OCI-LY3 (cell line): ENCODE measurements at regions not wholly inside any gene's neighbourhood (a gene's known extent, or its start where the extent isn't known, plus 50 kb on each side); places are given as distances from the start of the nearest gene placed in this dataset.

Experiments used
- H2AFZ ChIP-seq: fragments of 200-600, 300-600 bp; shearing (Covaris generic); 2 replicates; pipeline ENCODE4 v1.6.0; 2014; ENCODE audit warnings: antibody characterized with exemption, low read depth, low read length
- H3K27ac ChIP-seq: fragments of 200-600, 300-600 bp; sonication (generic); 2 replicates; pipeline ENCODE4 v1.5.1; 2014; ENCODE audit warnings: mild to moderate bottlenecking, low read length, moderate library complexity, mixed read lengths
- H3K27me3 ChIP-seq: fragments of 200-600, 300-600 bp; sonication (generic); 2 replicates; pipeline ENCODE4 v1.6.1; 2014; ENCODE audit warnings: low read depth, low read length, mixed read lengths
- H3K36me3 ChIP-seq: fragments of 200-600, 300-600 bp; sonication (generic); replicated peaks from 2 replicates; pipeline ENCODE3; 2014; ENCODE audit warnings: low read depth, low read length, mixed read lengths
- H3K4me1 ChIP-seq: fragments of 300-600, 200-600 bp; sonication (generic); 2 replicates; pipeline ENCODE4 v1.6.1; 2014; ENCODE audit warnings: low read length, mixed read lengths
- H3K4me2 ChIP-seq: fragments of 200-600, 300-600 bp; sonication (generic); 2 replicates; pipeline ENCODE4 v1.6.1; 2014; ENCODE audit warnings: low read length, mixed read lengths
- H3K4me3 ChIP-seq: fragments of 300-600, 200-600 bp; sonication (generic); 2 replicates; pipeline ENCODE4 v1.5.1; 2014; ENCODE audit warnings: antibody characterized with exemption, mild to moderate bottlenecking, low read length, moderate library complexity
- H3K79me2 ChIP-seq: fragments of 300-600, 200-600 bp; shearing (Covaris generic); 2 replicates; pipeline ENCODE4 v1.6.1; 2014; ENCODE audit warnings: mild to moderate bottlenecking, low read length, mixed read lengths
- H3K9ac ChIP-seq: fragments of 300-600, 200-600 bp; shearing (Covaris generic); 2 replicates; pipeline ENCODE4 v1.6.0; 2014; ENCODE audit warnings: mild to moderate bottlenecking, low read length, moderate library complexity
- H3K9me3 ChIP-seq: fragments of 200-600, 300-600 bp; shearing (Covaris generic); 2 replicates; pipeline ENCODE4 v1.6.1; 2014; ENCODE audit warnings: low read length, mixed read lengths; ENCODE audit not compliant: insufficient read depth
- H4K20me1 ChIP-seq: fragments of 200-600, 300-600 bp; sonication (generic); 2 replicates; pipeline ENCODE4 v1.6.1; 2016; ENCODE audit warnings: low read length, mixed read lengths; ENCODE audit not compliant: insufficient read depth
- CTCF ChIP-seq: fragments of 200-600, 300-600 bp; sonication (generic); IDR thresholded peaks from 2 replicates; pipeline ENCODE4 v1.5.1; 2014; ENCODE audit warnings: antibody characterized with exemption, low read length, low read depth
- EZH2phosphoT487 ChIP-seq: fragments of 200-600 bp; shearing (Covaris generic); IDR thresholded peaks from 2 replicates; pipeline ENCODE4 v1.6.1; 2018; ENCODE audit warnings: antibody characterized with exemption, mixed run types, low read depth

DNA sequence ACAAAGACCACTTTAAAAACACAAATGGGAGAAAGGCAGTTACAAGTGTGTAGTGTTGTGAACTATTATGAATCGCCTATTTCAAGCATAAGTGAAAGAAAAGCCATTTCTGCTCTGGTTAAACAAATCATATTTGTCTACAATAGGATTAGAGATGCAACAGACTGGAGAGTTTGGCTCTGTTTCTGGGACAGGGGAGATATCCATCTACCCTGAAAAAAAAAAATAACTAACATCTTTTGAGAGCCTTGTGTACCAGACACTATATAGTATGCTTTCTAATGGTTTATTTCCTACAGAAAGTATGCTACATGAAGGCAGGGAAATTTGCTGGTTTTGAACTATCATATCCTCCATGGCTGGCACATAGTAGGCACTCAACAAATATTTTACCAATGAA, 106.7 kb upstream of the FHIT start:
- Histone ChIP-seq H3K79me2 (no peaks in the 10 kb centered on the region), H3K4me1 (peaks cover 56% of the 10 kb centered on the region), H3K36me3 (no peaks in the 10 kb centered on the region), H3K9ac (peak overlapping the region; percentile 3; the same call in 1 of the 2 replicates), H3K9me3 (no peaks in the 10 kb centered on the region), H3K27ac (peak overlapping the region; percentile 70), H2AFZ (no peak overlapping the region), H3K4me2 (peak overlapping the region; percentile 68), H3K4me3 (peak overlapping the region; percentile 8), H3K27me3 (peaks cover 25% of the 10 kb centered on the region), H4K20me1 (no peaks in the 10 kb centered on the region)
- TF ChIP-seq EZH2phosphoT487 = no peak

- Histone ChIP-seq H3K4me1 (peaks cover 56% of the 10 kb centered on the region), H3K9me3 (no peaks in the 10 kb centered on the region), H3K27me3 (peaks cover 23% of the 10 kb centered on the region), H3K27ac (peak overlapping the region; percentile 70), H4K20me1 (no peaks in the 10 kb centered on the region), H3K36me3 (peaks cover under 1% of the 10 kb centered on the region), H2AFZ (no peak overlapping the region), H3K79me2 (no peaks in the 10 kb centered on the region), H3K4me2 (peak overlapping the region; percentile 68), H3K4me3 (peak overlapping the region; percentile 46), H3K9ac (peak overlapping the region; percentile 36; the same call in 1 of the 2 replicates)
- TF ChIP-seq CTCF (no peak), EZH2phosphoT487 (peak; percentile 92)
These were observed 107.1 kb upstream of the FHIT start for GRCh38 chr3:61358364-61358763.

GRCh38 chr3:61360297-61360965, 109.2 kb upstream of the FHIT start:
- Histone ChIP-seq H4K20me1 (no peaks in the 10 kb centered on the region), H3K27ac (no peak overlapping the region), H3K79me2 (no peaks in the 10 kb centered on the region), H3K9ac (no peak overlapping the region), H3K4me3 (no peak overlapping the region), H3K9me3 (no peaks in the 10 kb centered on the region), H3K36me3 (peaks cover 4% of the 10 kb centered on the region), H2AFZ (no peak overlapping the region), H3K27me3 (peaks cover 14% of the 10 kb centered on the region), H3K4me1 (peaks cover 45% of the 10 kb centered on the region), H3K4me2 (no peak overlapping the region)
- TF ChIP-seq EZH2phosphoT487 (no peak), CTCF (0 out of 2 replicates have a peak, but pooled peaks have one; percentile 6)

DNA sequence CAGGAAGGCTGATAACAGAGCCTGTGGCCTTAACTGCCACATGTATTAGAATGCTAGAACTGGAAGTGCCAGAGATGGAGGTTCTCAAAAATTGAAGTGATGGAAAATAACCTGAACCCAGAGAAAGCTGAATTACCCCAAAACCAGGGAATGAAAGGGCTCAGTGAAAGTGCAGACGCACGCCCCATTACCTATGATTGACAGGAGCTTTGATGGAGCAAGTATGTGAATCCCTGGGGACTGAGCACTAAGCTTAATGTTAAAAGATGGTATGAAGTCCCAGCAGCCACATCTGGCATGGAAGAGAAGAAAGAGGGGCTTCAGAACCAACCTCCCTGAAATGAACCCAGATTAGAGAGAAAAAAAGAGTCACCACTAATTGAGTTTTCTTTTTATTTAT, 118.4 kb upstream of the FHIT start:
- Histone ChIP-seq H2AFZ (no peak overlapping the region), H3K4me3 (no peak overlapping the region), H3K4me2 (no peak overlapping the region), H3K36me3 (no peaks in the 10 kb centered on the region), H4K20me1 (no peaks in the 10 kb centered on the region), H3K4me1 (peaks cover 4% of the 10 kb centered on the region), H3K9ac (no peak overlapping the region), H3K27me3 (0 out of 2 replicates have a peak, but pooled peaks cover 11% of the 10 kb centered on the region), H3K27ac (no peak overlapping the region), H3K9me3 (no peaks in the 10 kb centered on the region), H3K79me2 (no peaks in the 10 kb centered on the region)
- TF ChIP-seq CTCF (no peak), EZH2phosphoT487 (no peak)
